Right lobe of liver (tissue), 6 donors: ENCODE measurements at regions not wholly inside any gene's neighbourhood (a gene's known extent, or its start where the extent isn't known, plus 50 kb on each side); places are given as distances from the start of the nearest gene placed in this dataset.

Source experiments
- ATAC-seq, 4 donors: fragments of 200-7000 bp; cut with Tn5 transposase; one replicate each; pipeline ENCODE4 v1.9.1; 2020; ENCODE audit warnings: mild to moderate bottlenecking in 4 of 4, moderate library complexity in 4 of 4
- DNase-seq, 3 donors: peaks; one replicate each; pipeline ENCODE4 v3.0.0-alpha.2; 2020
- H3K27ac ChIP-seq, 3 donors: fragments of 200-600 bp; one replicate each; pipeline ENCODE4 v1.8.0; 2022
- H3K27me3 ChIP-seq, 2 donors: fragments of 200-600 bp; one replicate each; pipeline ENCODE4 v1.8.0; 2022
- H3K36me3 ChIP-seq, 4 donors: fragments of 200-600 bp; sonication (generic) in 1 of 4; one replicate each; pipeline versions ENCODE4 v1.5.1 to v1.8.0; 2017 to 2022; ENCODE audit warnings: control low read depth in 1 of 4
- H3K4me1 ChIP-seq, 4 donors: fragments of 200-600 bp; sonication (generic) in 1 of 4; one replicate each; pipeline versions ENCODE4 v1.5.1 to v1.8.0; 2017 to 2022; ENCODE audit warnings: control low read depth in 1 of 4
- H3K4me3 ChIP-seq, 3 donors: fragments of 200-600 bp; one replicate each; pipeline ENCODE4 v1.8.0; 2022
- H3K9me3 ChIP-seq, 4 donors: fragments of 200-600 bp; sonication (generic) in 1 of 4; one replicate each; pipeline versions ENCODE4 v1.5.1 to v1.8.0; 2017 to 2022; ENCODE audit warnings: control low read depth in 1 of 4
- POLR2A ChIP-seq: fragments of 450-650 bp; IDR thresholded peaks from one replicate; pipeline ENCODE4 v1.6.1; 2017; ENCODE audit warnings: antibody characterized with exemption, mild to moderate bottlenecking
- WGBS: methylation state at CpG from one replicate; pipeline ENCODE4 v1.1.6; 2018; ENCODE audit warnings: low coverage, low lambda C conversion rate; ENCODE audit not compliant: insufficient coverage; ENCODE audit errors: missing lambda C conversion rate; 5-methylcytosine and 5-hydroxymethylcytosine counted together
- intact Hi-C, 2 donors: fragments of 100-400 bp; cut with DNase I; formaldehyde crosslinking; loops; one replicate each; pipeline versions ENCODE4 v1.11.2 to v1.14.1; 2022
- TF ChIP-seq, protein P1 (sequence below), 4 donors: fragments of 200-600 bp in 3 of 4; fragments of 450-650 bp in 1 of 4; IDR thresholded peaks; one replicate each; pipeline versions ENCODE4 v1.5.1 to v1.8.0; 2016 to 2022; ENCODE audit warnings: antibody characterized with exemption in 4 of 4, mild to moderate bottlenecking in 2 of 4
- donor health status: DM: no; HTN: yes; CAD: no.
- donor health status: DM: no; HTN: no; CAD: no.
- donor health status: DM: no; HTN: no; CAD: no.
- donor health status: DM: no; HTN: yes; CAD: no.
- donor health status: DM: no; HTN: yes; CAD: no.

DNA sequence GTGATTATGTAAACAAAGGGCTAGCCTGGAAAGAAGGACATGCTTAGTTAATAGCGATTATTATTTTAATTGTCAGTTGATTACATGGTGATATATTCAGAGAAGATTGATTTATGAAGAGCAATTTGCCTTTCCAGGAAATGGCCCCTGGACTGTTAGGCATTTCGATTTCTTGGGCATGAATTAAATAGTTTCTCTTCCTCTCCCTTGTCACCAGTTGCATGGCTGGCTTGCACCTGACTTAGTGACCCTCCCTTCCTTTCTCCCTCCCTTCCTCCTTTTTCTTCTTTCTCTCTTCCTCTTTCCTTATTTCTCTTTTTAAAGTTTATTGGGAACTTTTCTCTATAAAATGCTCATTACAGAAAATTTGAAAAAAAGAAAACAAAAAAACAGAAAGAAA is 235.4 kb downstream of the CDC5L start:
- TF ChIP-seq POLR2A = no peak
- Histone ChIP-seq H3K4me3 (no peak overlapping the region), H3K9me3 (no peaks in the 10 kb centered on the region), H3K4me1 (no peaks in the 10 kb centered on the region), H3K27me3 (no peaks in the 10 kb centered on the region), H3K27ac (no peak overlapping the region), H3K36me3 (no peaks in the 10 kb centered on the region)
- ATAC-seq (no peak), DNase-seq (no peak)
- intact Hi-C loops = no loop called here
- 32% methylated on average over 2 of the region's 2 CpGs for WGBS

GRCh38 chr6:44624226-44624625 is 236.7 kb downstream of the CDC5L start:
- ATAC-seq = no peak

GRCh38 chr6:44624936-44625573 is 237.5 kb downstream of the CDC5L start:
- TF ChIP-seq, protein P1, sequence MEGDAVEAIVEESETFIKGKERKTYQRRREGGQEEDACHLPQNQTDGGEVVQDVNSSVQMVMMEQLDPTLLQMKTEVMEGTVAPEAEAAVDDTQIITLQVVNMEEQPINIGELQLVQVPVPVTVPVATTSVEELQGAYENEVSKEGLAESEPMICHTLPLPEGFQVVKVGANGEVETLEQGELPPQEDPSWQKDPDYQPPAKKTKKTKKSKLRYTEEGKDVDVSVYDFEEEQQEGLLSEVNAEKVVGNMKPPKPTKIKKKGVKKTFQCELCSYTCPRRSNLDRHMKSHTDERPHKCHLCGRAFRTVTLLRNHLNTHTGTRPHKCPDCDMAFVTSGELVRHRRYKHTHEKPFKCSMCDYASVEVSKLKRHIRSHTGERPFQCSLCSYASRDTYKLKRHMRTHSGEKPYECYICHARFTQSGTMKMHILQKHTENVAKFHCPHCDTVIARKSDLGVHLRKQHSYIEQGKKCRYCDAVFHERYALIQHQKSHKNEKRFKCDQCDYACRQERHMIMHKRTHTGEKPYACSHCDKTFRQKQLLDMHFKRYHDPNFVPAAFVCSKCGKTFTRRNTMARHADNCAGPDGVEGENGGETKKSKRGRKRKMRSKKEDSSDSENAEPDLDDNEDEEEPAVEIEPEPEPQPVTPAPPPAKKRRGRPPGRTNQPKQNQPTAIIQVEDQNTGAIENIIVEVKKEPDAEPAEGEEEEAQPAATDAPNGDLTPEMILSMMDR (IDR thresholded peaks at IDR 0.05) = no peak
- no peak for DNase-seq
- Histone ChIP-seq H3K27me3 (no peaks in the 10 kb centered on the region), H3K27ac (no peak overlapping the region), H3K4me1 (no peaks in the 10 kb centered on the region), H3K9me3 (no peaks in the 10 kb centered on the region), H3K36me3 (no peaks in the 10 kb centered on the region), H3K4me3 (no peak overlapping the region)
- 54% methylated on average over 7 of the region's 8 CpGs for WGBS
- intact Hi-C loops = no loop called here
- no peak for ATAC-seq

More at GRCh38 chr6:44624226-44624625, 236.7 kb downstream of the CDC5L start:
- Histone ChIP-seq H3K4me3 (no peak overlapping the region), H3K9me3 (no peaks in the 10 kb centered on the region), H3K4me1 (no peaks in the 10 kb centered on the region), H3K27ac (no peak overlapping the region), H3K27me3 (no peaks in the 10 kb centered on the region), H3K36me3 (no peaks in the 10 kb centered on the region)
- intact Hi-C loops = no loop called here
- DNase-seq = no peak
- TF ChIP-seq, protein P1 (IDR thresholded peaks at IDR 0.05) = no peak
- no peak for TF ChIP-seq POLR2A
- WGBS = 48% methylated on average over 5 of the region's 5 CpGs

DNA sequence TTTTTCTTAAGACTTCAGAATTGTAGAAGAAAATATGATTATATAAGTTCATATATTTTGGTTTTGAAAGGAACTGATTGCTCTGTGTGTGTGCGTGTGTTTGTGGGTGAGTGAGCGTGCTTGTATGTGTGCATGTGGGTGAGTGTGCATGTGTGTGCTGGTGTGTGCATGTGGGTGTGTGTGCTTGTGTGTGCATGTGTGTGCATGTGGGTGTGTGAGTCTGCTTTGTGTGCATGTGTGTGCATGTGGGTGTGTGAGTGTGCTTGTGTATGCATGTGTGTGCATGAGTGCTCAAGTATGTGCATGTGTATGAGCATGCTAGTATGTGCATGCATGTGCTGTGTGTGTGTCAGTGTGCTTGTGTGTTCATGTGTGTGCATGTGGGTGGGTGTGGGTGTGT is 238.5 kb downstream of the CDC5L start:
- H3K9me3 ChIP-seq = no peaks in the 10 kb centered on the region
- DNase-seq (no peak), ATAC-seq (no peak)
- WGBS = 92% methylated on average over 2 of the region's 2 CpGs
- intact Hi-C loops = no loop called here
- no peak overlapping the region for H3K4me3 ChIP-seq
- H3K27me3 ChIP-seq = no peaks in the 10 kb centered on the region
- no peaks in the 10 kb centered on the region for H3K36me3 ChIP-seq
- no peak for TF ChIP-seq POLR2A
- TF ChIP-seq, protein P1 (IDR thresholded peaks at IDR 0.05) = no peak
- no peak overlapping the region for H3K27ac ChIP-seq
- no peaks in the 10 kb centered on the region for H3K4me1 ChIP-seq

DNA sequence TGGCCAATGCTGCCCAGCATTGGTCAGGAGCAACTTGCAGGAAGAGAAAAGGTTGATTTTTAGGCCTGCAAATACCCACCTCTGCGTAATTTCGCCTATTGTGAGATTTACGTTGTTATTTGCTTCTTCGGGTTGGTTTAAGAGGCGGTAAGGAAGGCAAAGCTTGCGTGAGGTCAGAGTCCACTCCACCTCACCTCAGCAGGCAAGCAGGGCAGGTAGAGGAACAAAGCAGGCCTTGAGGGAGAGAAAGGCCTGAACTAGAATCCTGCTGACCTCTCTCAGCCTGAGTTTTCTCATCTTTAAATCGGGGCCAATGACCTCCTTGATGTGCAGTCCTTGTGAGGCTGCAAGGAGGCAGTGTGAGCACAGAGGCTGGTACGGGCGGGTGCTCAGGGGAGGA is 239.1 kb downstream of the CDC5L start:
- intact Hi-C loops = no loop called here
- Histone ChIP-seq H3K27ac (no peak overlapping the region), H3K36me3 (no peaks in the 10 kb centered on the region), H3K9me3 (no peaks in the 10 kb centered on the region), H3K4me3 (no peak overlapping the region), H3K27me3 (no peaks in the 10 kb centered on the region), H3K4me1 (no peaks in the 10 kb centered on the region)
- no peak for DNase-seq
- WGBS = 84% methylated on average over 7 of the region's 9 CpGs
- ATAC-seq = no peak
- TF ChIP-seq POLR2A = no peak
- TF ChIP-seq, protein P1 (IDR thresholded peaks at IDR 0.05) = no peak
